ENCODE measurements at regions not wholly inside any gene's neighbourhood (a gene's known extent, or its start where the extent isn't known, plus 50 kb on each side); places are given as distances from the start of the nearest gene placed in this dataset.
"Not testable (repeated sequence)": the region's sequence is repeated elsewhere in the genome, so short reads cannot be mapped to it uniquely, and the experiment has no call there.

DNA sequence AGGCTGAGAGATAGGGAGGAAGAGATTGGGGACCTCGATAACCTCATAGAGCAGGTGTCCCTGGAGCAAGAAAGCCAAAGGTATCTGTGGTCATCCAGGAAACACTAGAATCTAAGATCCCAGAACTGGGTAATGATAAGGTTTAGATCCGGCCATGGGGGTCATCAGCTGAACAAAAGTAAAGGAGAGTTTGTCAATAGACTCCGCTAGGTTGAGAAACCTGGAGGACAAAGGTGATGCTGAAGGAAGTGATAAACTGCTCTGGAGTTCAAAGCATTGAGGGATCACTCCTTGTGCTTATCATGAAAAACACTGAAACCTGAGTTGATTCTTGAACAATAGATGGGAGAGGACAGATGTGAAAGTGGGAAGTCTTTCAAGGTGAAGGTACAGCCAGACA is 59.5 kb upstream of the SLC2A1 start:
- no peaks in the 10 kb centered on the region for H3K9me3 ChIP-seq
- ATAC-seq (no peak), DNase-seq (no peak)
- H3K27ac ChIP-seq, result no peak overlapping the region
- H3K27me3 ChIP-seq, result no peaks in the 10 kb centered on the region
- no peaks in the 10 kb centered on the region for H3K4me1 ChIP-seq
- no peak overlapping the region for H3K4me3 ChIP-seq
- intact Hi-C loops (cut with DNase I), result no loop called here
- WGBS, 4 donors, result 92 to 95% (median 93%) methylated on average over 3 of the region's 3 CpGs
- no peak for TF ChIP-seq POLR2A (IDR thresholded peaks at IDR 0.05)
- TF ChIP-seq, protein P1, sequence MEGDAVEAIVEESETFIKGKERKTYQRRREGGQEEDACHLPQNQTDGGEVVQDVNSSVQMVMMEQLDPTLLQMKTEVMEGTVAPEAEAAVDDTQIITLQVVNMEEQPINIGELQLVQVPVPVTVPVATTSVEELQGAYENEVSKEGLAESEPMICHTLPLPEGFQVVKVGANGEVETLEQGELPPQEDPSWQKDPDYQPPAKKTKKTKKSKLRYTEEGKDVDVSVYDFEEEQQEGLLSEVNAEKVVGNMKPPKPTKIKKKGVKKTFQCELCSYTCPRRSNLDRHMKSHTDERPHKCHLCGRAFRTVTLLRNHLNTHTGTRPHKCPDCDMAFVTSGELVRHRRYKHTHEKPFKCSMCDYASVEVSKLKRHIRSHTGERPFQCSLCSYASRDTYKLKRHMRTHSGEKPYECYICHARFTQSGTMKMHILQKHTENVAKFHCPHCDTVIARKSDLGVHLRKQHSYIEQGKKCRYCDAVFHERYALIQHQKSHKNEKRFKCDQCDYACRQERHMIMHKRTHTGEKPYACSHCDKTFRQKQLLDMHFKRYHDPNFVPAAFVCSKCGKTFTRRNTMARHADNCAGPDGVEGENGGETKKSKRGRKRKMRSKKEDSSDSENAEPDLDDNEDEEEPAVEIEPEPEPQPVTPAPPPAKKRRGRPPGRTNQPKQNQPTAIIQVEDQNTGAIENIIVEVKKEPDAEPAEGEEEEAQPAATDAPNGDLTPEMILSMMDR (IDR thresholded peaks at IDR 0.05), result no peak
- H3K36me3 ChIP-seq, result no peaks in the 10 kb centered on the region

DNA sequence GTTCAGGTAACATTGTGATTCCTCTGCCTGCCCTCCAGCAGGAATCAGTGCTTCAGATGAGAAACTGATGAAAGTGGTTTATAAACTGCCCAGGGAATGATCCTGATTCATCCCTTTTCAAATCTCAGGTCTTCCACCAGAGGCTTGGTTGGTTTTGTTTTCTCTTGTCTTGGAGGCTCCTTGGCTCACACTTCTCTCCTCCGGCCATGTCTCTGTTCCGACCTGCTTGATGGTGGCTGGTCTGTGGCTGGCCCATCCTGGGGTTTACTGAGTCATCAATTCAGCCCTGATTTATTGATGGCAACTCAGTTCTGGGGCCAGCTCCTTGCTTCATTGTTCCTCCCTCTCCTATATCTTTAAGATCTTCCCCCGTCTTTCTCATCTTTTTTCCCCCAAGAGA is 56.6 kb upstream of the SLC2A1 start:
- Histone ChIP-seq H3K36me3 (no peaks in the 10 kb centered on the region), H3K4me1 (no peaks in the 10 kb centered on the region), H3K4me3 (no peak overlapping the region), H3K27me3 (no peaks in the 10 kb centered on the region), H3K27ac (no peak overlapping the region), H3K9me3 (no peaks in the 10 kb centered on the region)
- ATAC-seq (no peak), DNase-seq (no peak)
- 91 to 95% (median 93%) methylated on average over 3 of the region's 3 CpGs for WGBS, 4 donors
- no peak for TF ChIP-seq POLR2A (IDR thresholded peaks at IDR 0.05)
- TF ChIP-seq, protein P1 (IDR thresholded peaks at IDR 0.05), result no peak
- intact Hi-C loops (cut with DNase I), result no loop called here

DNA sequence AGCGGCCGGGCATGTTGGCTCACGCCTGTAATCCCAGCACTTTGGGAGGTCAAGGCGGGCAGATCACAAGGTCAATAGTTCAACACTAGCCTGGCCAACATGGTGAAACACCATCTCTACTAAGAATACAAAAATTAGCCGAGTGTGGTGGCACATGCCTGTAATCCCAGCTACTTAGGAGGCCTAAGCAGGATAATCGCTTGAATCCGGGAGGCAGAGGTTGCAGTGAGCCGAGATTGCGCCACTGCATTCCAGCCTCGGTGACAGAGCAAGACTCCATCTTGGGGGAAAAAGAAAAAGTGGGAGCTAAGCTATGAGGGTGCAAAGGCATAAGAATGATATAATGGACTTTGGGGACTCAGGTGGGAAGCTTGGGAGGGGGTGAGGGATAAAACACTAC is 55.9 kb upstream of the SLC2A1 start:
- DNase-seq; H3K4me3 ChIP-seq; H3K4me1 ChIP-seq; H3K27ac ChIP-seq; H3K9me3 ChIP-seq; H3K27me3 ChIP-seq; intact Hi-C loops (cut with DNase I); H3K36me3 ChIP-seq; ATAC-seq: not testable (repeated sequence)
- WGBS, 4 donors, result 94 to 95% (median 95%) methylated on average over 10 of the region's 10 CpGs

DNA sequence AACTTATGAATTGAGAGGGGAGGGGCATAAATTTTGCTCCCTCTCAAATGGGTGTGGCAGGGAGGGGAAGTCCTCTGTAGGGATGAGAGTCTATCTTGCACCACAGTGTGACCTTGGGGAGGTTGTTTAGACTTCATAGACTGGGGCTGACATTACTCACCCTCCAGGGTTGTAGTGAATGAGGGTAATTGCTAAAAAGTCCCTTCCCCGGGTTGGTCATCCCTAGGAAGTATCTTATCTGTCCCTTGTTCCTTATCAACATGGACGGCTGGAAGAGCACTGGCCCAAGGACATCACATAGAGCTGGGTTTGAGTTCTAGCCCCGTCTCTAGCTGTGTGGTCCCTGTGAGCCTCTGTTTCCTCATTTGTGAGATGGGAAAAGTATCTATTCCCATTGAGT is 52.4 kb upstream of the SLC2A1 start:
- Histone ChIP-seq H3K27me3 (peaks cover 0 to 21% (median 10%) of the 10 kb centered on the region in 9 donors), H3K36me3 (no peaks in the 10 kb centered on the region), H3K4me1 (no peaks in the 10 kb centered on the region), H3K4me3 (no peak overlapping the region), H3K9me3 (no peaks in the 10 kb centered on the region), H3K27ac (no peak overlapping the region)
- intact Hi-C loops (cut with DNase I), result no loop called here
- no peak for ATAC-seq
- no peak for DNase-seq
- no peak for TF ChIP-seq POLR2A (IDR thresholded peaks at IDR 0.05)
- TF ChIP-seq, protein P1 (IDR thresholded peaks at IDR 0.05), result no peak
- WGBS, 4 donors, result 29 to 52% (median 50%) methylated on average over 3 of the region's 3 CpGs

DNA sequence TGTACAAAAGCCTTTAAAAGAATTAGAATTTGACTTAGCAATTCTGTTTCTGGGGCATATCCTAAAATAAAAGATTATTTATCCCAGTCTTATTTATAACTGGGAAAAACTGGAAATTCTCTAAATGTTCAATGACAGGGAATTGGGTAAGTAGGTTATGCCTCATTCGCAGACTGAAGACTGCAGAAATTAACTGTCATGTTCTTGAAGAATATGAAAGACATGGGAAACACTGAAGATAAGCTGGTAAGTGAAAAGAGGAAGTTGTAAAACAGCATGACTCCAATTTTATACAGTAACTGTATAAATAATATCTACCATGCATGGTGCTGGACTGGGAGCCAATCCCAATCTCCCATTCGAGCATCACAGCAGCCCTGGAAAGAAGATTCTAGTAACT is 50.6 kb upstream of the SLC2A1 start:
- H3K36me3 ChIP-seq, result no peaks in the 10 kb centered on the region
- ATAC-seq (no peak), DNase-seq (no peak)
- no peak overlapping the region for H3K4me3 ChIP-seq
- intact Hi-C loops (cut with DNase I), result no loop called here
- no peaks in the 10 kb centered on the region for H3K4me1 ChIP-seq
- no peak overlapping the region for H3K27ac ChIP-seq
- WGBS, 4 donors, result 67 to 78% (median 73%) methylated on average over 2 of the region's 2 CpGs
- peaks cover 0 to 26% (median 10%) of the 10 kb centered on the region in 9 donors for H3K27me3 ChIP-seq
- no peaks in the 10 kb centered on the region for H3K9me3 ChIP-seq
- no peak for TF ChIP-seq POLR2A (IDR thresholded peaks at IDR 0.05)
- TF ChIP-seq, protein P1 (IDR thresholded peaks at IDR 0.05), result no peak

Data from heart left ventricle (tissue), 16 donors.